Memory B cell (primary cell): ENCODE measurements at regions not wholly inside any gene's neighbourhood (a gene's known extent, or its start where the extent isn't known, plus 50 kb on each side); places are given as distances from the start of the nearest gene placed in this dataset.
A peak's percentile ranks its signal among the peaks of the same experiment; 100 is the strongest.

Source experiments
- ATAC-seq: fragments of 150-1000 bp; cut with Tn5 transposase; 2 replicates; pipeline ENCODE4 v1.10.0; 2021; ENCODE audit warnings: low read depth, mild to moderate bottlenecking, moderate library complexity
- DNase-seq, 2 donors: peaks; one replicate each; pipeline ENCODE4 v3.0.0; 2022; ENCODE audit warnings: low spot score in 2 of 2
- H3K27ac Mint-ChIP-seq: one replicate; pipeline ENCODE4 v1.8.0; 2022; ENCODE audit warnings: mild to moderate bottlenecking, moderate library complexity, mixed read lengths
- H3K27me3 Mint-ChIP-seq: one replicate; pipeline ENCODE4 v1.8.0; 2022; ENCODE audit warnings: mixed read lengths
- H3K36me3 Mint-ChIP-seq: one replicate; pipeline ENCODE4 v1.8.0; 2022; ENCODE audit warnings: mild to moderate bottlenecking, mixed read lengths
- H3K4me1 Mint-ChIP-seq: one replicate; pipeline ENCODE4 v1.8.0; 2022; ENCODE audit warnings: mixed read lengths
- H3K4me3 Mint-ChIP-seq: one replicate; pipeline ENCODE4 v1.8.0; 2022; ENCODE audit warnings: mild to moderate bottlenecking, moderate library complexity, mixed read lengths
- H3K9me3 Mint-ChIP-seq: one replicate; pipeline ENCODE4 v1.8.0; 2022; ENCODE audit warnings: mixed read lengths

DNA sequence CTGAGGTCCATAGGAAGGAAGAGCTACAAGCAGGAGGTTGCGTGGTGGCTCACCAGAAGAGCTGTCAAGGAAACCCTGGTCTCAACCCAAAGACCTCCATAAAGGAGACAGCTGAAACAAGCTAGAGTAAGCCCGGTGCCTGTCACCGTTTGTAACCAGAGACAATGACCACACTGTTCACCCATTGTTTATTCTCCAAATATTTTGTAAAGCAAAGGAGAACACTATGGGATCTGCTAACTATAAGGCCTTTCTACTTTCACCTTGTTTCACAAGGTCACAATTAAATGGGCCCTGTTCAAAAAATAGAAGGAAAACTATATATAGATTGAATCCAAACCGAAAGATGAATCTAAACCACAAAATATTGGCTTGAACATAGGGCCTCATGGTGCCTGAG is 128.9 kb upstream of the TPRG1 start:
- Mint-ChIP-seq H3K27me3 (peaks cover 1% of the 10 kb centered on the region), H3K36me3 (no peaks in the 10 kb centered on the region), H3K4me1 (no peaks in the 10 kb centered on the region), H3K9me3 (no peaks in the 10 kb centered on the region), H3K27ac (no peak overlapping the region), H3K4me3 (no peak overlapping the region)
- DNase-seq (no peak), ATAC-seq (no peak)

GRCh38 chr3:189049458-189050236 is 122.1 kb upstream of the TPRG1 start:
- peaks cover 4% of the 10 kb centered on the region for H3K4me1 Mint-ChIP-seq
- H3K27ac Mint-ChIP-seq = no peak overlapping the region
- no peak for DNase-seq
- peak overlapping the region; percentile 40 for H3K4me3 Mint-ChIP-seq
- no peaks in the 10 kb centered on the region for H3K36me3 Mint-ChIP-seq
- H3K9me3 Mint-ChIP-seq = no peaks in the 10 kb centered on the region
- H3K27me3 Mint-ChIP-seq = peaks cover 19% of the 10 kb centered on the region
- peak; percentile 51 for ATAC-seq

GRCh38 chr3:189053322-189053721 is 118.4 kb upstream of the TPRG1 start:
- H3K4me3 Mint-ChIP-seq = no peak overlapping the region
- peaks cover 4% of the 10 kb centered on the region for H3K4me1 Mint-ChIP-seq
- no peaks in the 10 kb centered on the region for H3K36me3 Mint-ChIP-seq
- H3K27me3 Mint-ChIP-seq = peaks cover 26% of the 10 kb centered on the region
- no peak overlapping the region for H3K27ac Mint-ChIP-seq
- DNase-seq = no peak
- no peaks in the 10 kb centered on the region for H3K9me3 Mint-ChIP-seq
- ATAC-seq = no peak

DNA sequence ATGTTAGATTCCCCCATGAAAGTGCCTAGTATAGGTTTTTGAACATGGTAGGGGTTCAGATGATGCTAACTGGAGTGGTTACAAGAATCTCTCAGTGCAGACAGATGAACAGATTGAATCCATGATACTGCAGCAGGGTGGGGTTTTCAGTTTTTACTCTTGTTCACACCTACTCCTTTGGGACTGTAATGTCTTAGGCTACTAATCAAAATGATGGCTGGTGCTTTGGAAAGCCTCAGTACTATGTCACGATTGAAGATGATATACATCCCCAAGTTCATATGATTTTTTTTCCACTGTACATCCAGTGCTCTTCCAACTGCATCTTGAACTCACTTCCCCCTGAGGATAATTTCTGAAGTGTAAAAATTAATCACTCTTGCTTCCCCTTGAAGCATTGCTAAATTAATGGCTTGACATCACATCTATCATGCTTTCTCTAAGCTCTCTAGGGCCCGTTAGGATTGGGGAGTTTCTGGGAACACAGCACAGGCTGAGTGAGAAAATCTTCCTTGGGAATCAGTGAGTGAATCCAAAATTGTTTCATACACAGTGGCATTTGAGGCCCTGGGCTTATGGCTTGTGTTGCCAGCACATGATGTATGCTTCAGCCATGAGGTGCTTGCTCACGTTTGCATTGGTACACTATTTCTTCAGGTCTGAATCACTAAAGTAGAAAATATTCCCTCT is 115.0 kb upstream of the TPRG1 start:
- Mint-ChIP-seq H3K4me1 (no peaks in the 10 kb centered on the region), H3K27ac (no peak overlapping the region), H3K9me3 (no peaks in the 10 kb centered on the region), H3K4me3 (no peak overlapping the region), H3K36me3 (no peaks in the 10 kb centered on the region), H3K27me3 (peaks cover 20% of the 10 kb centered on the region)
- ATAC-seq = no peak
- no peak for DNase-seq

DNA sequence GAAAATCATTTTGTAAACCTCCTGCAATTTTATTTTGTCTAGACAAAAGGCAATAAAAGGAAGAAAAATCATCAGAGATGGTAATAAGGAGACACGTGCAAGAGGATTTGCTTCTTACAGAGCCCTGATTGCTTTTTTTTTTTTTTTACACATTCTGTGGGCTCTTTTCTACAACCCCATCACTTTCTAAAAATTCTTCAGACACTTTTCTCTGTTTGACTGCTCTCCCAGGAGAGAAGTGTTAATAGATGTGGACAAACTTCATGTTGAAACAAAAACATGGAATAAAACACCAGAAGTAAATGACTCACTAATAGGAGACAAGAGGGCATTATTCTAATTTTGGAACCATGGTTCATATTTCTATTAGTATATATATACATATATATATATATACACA is 114.4 kb upstream of the TPRG1 start:
- ATAC-seq (no peak), DNase-seq (no peak)
- peaks cover 2% of the 10 kb centered on the region for H3K36me3 Mint-ChIP-seq
- peaks cover 19% of the 10 kb centered on the region for H3K27me3 Mint-ChIP-seq
- H3K4me3 Mint-ChIP-seq = no peak overlapping the region
- H3K9me3 Mint-ChIP-seq = peaks cover 3% of the 10 kb centered on the region
- H3K27ac Mint-ChIP-seq = no peak overlapping the region
- H3K4me1 Mint-ChIP-seq = no peaks in the 10 kb centered on the region

DNA sequence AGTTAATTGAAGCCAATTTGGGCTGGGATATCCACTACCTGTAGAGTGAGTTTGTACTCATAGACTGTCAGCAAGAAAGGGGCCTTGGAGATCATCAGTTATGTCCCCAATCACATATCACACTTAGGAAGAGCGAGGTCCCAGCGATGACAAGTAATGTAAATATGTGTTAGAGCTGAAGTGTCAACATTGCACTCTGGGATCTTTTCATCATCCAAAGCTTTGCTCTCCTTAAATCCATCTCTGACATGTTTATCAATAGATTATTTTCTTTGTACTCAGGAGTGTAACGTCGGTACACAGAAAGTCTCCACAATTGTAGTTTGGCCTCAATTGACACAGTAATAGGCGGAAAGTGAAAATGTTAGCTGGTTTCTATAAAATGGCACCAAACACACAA is 113.7 kb upstream of the TPRG1 start:
- ATAC-seq (no peak), DNase-seq (no peak)
- H3K9me3 Mint-ChIP-seq = peaks cover 4% of the 10 kb centered on the region
- peaks cover 19% of the 10 kb centered on the region for H3K27me3 Mint-ChIP-seq
- no peaks in the 10 kb centered on the region for H3K4me1 Mint-ChIP-seq
- H3K36me3 Mint-ChIP-seq = peaks cover 2% of the 10 kb centered on the region
- no peak overlapping the region for H3K27ac Mint-ChIP-seq
- H3K4me3 Mint-ChIP-seq = no peak overlapping the region

DNA sequence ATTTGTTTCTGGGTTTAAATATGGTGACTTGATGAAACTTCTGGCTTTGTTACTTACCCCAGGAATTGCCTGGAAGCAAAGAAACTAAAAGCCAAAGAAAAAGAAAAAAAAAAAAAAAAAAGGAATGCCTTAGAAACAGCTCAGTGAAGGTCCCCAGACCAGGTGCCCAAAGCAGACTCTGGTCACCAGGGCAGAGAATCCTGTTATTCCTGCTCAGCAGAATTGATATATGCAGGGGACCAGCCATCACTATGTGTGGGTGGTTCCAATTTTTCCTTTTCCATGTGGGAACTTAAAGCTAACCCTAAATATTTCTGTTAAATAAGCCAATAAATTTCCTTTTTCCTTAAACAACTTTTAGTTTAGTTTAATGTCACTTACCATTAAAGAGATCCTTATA is 100.8 kb upstream of the TPRG1 start:
- DNase-seq (no peak), ATAC-seq (no peak)
- H3K4me3 Mint-ChIP-seq = no peak overlapping the region
- H3K36me3 Mint-ChIP-seq = no peaks in the 10 kb centered on the region
- no peak overlapping the region for H3K27ac Mint-ChIP-seq
- no peaks in the 10 kb centered on the region for H3K27me3 Mint-ChIP-seq
- H3K4me1 Mint-ChIP-seq = no peaks in the 10 kb centered on the region
- H3K9me3 Mint-ChIP-seq = peaks cover 7% of the 10 kb centered on the region

DNA sequence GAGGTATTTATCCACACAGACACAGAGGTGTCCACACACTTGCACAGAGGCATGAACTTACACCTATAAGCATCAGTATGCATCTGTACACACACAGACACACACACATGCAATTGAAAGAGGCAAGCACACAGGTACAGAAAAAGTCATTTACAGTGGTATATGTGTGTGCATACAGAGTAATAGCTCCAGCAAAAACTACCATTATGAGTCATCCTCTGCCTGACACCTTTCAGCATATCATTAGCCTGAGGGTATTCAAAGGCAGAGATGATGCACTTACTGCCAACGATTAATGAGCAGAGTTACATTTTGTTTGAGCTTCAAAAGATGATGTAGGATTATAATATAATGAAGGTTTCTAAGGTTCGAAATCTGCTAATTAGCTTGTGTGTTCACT is 100.3 kb upstream of the TPRG1 start:
- Mint-ChIP-seq H3K27ac (no peak overlapping the region), H3K36me3 (no peaks in the 10 kb centered on the region), H3K27me3 (no peaks in the 10 kb centered on the region), H3K9me3 (peaks cover 7% of the 10 kb centered on the region), H3K4me1 (no peaks in the 10 kb centered on the region), H3K4me3 (no peak overlapping the region)
- ATAC-seq = no peak
- no peak for DNase-seq

GRCh38 chr3:189076449-189076848 is 95.3 kb upstream of the TPRG1 start:
- Mint-ChIP-seq H3K36me3 (no peaks in the 10 kb centered on the region), H3K27ac (no peak overlapping the region), H3K4me1 (no peaks in the 10 kb centered on the region), H3K27me3 (peaks cover 4% of the 10 kb centered on the region), H3K4me3 (no peak overlapping the region), H3K9me3 (no peaks in the 10 kb centered on the region)
- no peak for ATAC-seq
- no peak for DNase-seq

DNA sequence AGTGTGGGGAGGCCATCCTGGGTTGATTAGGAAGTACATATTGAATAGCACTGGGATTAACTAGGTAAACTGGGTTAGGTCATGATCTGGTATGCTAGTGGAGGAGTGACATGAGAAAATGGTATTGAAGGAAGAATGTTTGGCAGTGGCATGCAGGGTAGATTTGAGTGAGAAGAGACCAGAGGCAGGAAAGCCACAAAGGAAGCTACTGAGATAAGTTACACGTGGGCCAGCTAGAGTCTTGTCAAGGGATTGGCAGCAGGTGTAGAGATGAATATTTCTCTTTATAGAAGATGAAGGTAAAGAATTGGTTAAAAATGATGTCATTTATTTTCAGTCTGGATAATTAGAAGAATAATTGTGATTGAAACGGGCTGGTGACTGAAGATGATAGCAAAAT is 91.0 kb upstream of the TPRG1 start:
- peaks cover 9% of the 10 kb centered on the region for H3K27me3 Mint-ChIP-seq
- no peaks in the 10 kb centered on the region for H3K36me3 Mint-ChIP-seq
- DNase-seq = no peak
- no peak overlapping the region for H3K27ac Mint-ChIP-seq
- no peaks in the 10 kb centered on the region for H3K9me3 Mint-ChIP-seq
- H3K4me1 Mint-ChIP-seq = no peaks in the 10 kb centered on the region
- ATAC-seq = no peak
- H3K4me3 Mint-ChIP-seq = no peak overlapping the region

- H3K4me3 Mint-ChIP-seq = no peak overlapping the region
- no peaks in the 10 kb centered on the region for H3K4me1 Mint-ChIP-seq
- H3K9me3 Mint-ChIP-seq = peaks cover 1% of the 10 kb centered on the region
- peaks cover 8% of the 10 kb centered on the region for H3K27me3 Mint-ChIP-seq
- H3K36me3 Mint-ChIP-seq = no peaks in the 10 kb centered on the region
- ATAC-seq (no peak), DNase-seq (no peak)
- H3K27ac Mint-ChIP-seq = no peak overlapping the region
Observed at GRCh38 chr3:189082666-189083427, 88.9 kb upstream of the TPRG1 start.

DNA sequence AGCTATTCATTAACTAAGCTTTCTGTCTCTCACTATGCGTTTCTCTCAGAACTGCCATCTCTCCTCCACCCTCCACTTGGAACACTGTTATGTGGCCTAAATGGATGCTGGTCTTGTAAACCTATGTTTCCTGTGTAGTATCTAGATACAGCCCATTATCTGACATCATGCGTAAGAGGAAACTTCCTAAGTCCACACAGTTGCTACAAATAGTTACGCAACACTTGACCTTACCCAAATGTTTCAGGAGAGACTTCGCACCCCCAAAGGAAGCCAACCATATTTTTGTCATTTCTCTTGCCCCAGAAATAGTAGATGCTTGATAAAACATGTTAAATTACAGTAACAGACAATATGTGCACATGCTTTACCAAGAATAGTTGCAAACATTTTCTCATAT is 87.2 kb upstream of the TPRG1 start:
- no peak for DNase-seq
- Mint-ChIP-seq H3K36me3 (no peaks in the 10 kb centered on the region), H3K4me3 (no peak overlapping the region), H3K27ac (no peak overlapping the region), H3K27me3 (peaks cover 8% of the 10 kb centered on the region), H3K9me3 (peaks cover 3% of the 10 kb centered on the region), H3K4me1 (no peaks in the 10 kb centered on the region)
- no peak for ATAC-seq

GRCh38 chr3:189092547-189092946 is 79.2 kb upstream of the TPRG1 start:
- Mint-ChIP-seq H3K27me3 (peaks cover 16% of the 10 kb centered on the region), H3K36me3 (no peaks in the 10 kb centered on the region), H3K4me1 (no peaks in the 10 kb centered on the region), H3K27ac (no peak overlapping the region), H3K4me3 (no peak overlapping the region), H3K9me3 (peaks cover 1% of the 10 kb centered on the region)
- ATAC-seq (no peak), DNase-seq (no peak)

DNA sequence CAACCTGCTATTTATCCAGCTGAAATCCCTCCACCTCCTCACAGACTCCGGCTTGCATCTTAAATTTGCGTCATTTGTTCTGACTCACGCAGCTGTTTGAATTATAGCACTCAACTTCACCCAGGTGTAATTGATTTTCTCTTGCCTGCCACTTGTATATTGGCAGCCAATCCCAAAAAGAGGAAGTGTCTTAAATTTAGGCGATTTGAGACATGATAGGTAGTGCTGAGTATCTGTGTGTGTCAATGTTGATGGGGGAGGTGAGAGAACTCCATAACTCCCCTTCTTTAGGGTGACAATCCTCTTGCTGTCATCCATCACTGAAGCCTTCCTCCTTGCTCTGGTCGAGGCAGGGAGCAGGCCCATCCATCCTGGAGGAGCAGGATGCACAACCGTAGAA is 77.2 kb upstream of the TPRG1 start:
- H3K36me3 Mint-ChIP-seq = no peaks in the 10 kb centered on the region
- ATAC-seq (no peak), DNase-seq (no peak)
- peaks cover 12% of the 10 kb centered on the region for H3K27me3 Mint-ChIP-seq
- H3K9me3 Mint-ChIP-seq = no peaks in the 10 kb centered on the region
- no peaks in the 10 kb centered on the region for H3K4me1 Mint-ChIP-seq
- H3K4me3 Mint-ChIP-seq = no peak overlapping the region
- H3K27ac Mint-ChIP-seq = no peak overlapping the region
